Muscle of leg (tissue), 3 donors: ENCODE measurements at regions not wholly inside any gene's neighbourhood (a gene's known extent, or its start where the extent isn't known, plus 50 kb on each side); places are given as distances from the start of the nearest gene placed in this dataset.
"Not testable (repeated sequence)": the region's sequence is repeated elsewhere in the genome, so short reads cannot be mapped to it uniquely, and the experiment has no call there.

Experiments used
- DNase-seq: peaks from one replicate; pipeline ENCODE4 v3.0.0; 2013
- H3K27ac ChIP-seq: one replicate; pipeline ENCODE4 v1.5.1; 2013; ENCODE audit warnings: mild to moderate bottlenecking, low read length, control low read depth
- H3K27me3 ChIP-seq: one replicate; pipeline ENCODE4 v1.6.1; 2013; ENCODE audit warnings: low read length; ENCODE audit not compliant: control insufficient read depth, insufficient read depth
- H3K36me3 ChIP-seq: one replicate; pipeline ENCODE4 v1.6.1; 2013; ENCODE audit warnings: low read length; ENCODE audit not compliant: control insufficient read depth, insufficient read depth
- H3K4me1 ChIP-seq: one replicate; pipeline ENCODE4 v1.6.1; 2013; ENCODE audit warnings: low read length; ENCODE audit not compliant: control insufficient read depth, insufficient read depth
- H3K4me3 ChIP-seq: one replicate; pipeline ENCODE4 v1.5.1; 2013; ENCODE audit warnings: low read length, control low read depth
- H3K9me3 ChIP-seq: replicated peaks from 2 replicates; pipeline ENCODE4 v1.6.1; 2013; ENCODE audit warnings: low read depth, low read length; ENCODE audit not compliant: control insufficient read depth
- WGBS: methylation state at CpG from one replicate; pipeline ENCODE4 v1.1.5; 2013; ENCODE audit warnings: missing lambda C conversion rate; ENCODE audit not compliant: insufficient coverage; 5-methylcytosine and 5-hydroxymethylcytosine counted together

DNA sequence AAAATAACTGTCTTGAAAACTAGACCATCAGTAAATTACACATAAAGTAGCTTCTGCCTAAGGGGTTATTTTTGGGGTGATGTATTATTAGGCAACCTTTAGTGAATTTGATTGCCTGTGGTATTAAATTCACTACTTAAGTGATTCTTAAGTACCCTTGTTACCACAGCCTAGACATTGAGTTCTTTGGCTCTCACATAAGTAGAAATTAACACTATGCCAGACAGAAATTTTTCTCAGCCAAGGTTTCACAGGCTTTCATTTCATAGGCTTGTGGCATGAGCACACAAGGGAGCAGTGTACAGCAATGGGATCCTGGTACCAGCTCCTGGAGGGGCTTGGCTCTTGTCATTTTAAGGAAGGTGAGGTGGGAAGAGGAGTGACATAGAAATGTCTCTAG is 218.5 kb downstream of the AASDHPPT start:
- no peak for DNase-seq
- Histone ChIP-seq H3K4me1 (no peaks in the 10 kb centered on the region), H3K4me3 (no peak overlapping the region), H3K27ac (no peak overlapping the region), H3K36me3 (no peaks in the 10 kb centered on the region), H3K9me3 (no peaks in the 10 kb centered on the region), H3K27me3 (no peaks in the 10 kb centered on the region)

DNA sequence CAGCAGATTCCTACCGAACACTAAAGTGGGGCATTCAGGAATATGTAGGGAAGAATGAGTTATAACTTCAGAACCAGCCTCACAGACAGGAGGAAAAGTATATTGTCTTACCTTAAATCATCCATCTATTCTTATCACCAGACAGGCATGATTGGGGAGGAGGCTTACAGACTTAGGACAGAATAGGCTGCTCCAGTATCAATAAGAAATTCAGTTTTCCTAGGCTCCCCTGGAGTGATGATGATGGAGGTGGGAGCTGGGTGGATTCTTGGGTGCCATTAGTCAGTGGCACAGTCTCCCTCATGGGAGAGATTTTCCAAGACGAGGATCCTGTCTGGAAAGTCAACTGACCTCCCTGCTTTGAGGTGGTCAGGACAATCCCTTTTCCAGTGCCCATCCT is 225.0 kb downstream of the AASDHPPT start:
- H3K4me3 ChIP-seq, result no peak overlapping the region
- H3K27ac ChIP-seq, result no peak overlapping the region
- H3K9me3 ChIP-seq, result no peaks in the 10 kb centered on the region
- no peaks in the 10 kb centered on the region for H3K36me3 ChIP-seq
- DNase-seq, result no peak
- 100% methylated on average over 1 of the region's 2 CpGs for WGBS
- H3K27me3 ChIP-seq, result no peaks in the 10 kb centered on the region
- no peaks in the 10 kb centered on the region for H3K4me1 ChIP-seq

- no peaks in the 10 kb centered on the region for H3K4me1 ChIP-seq
- no peaks in the 10 kb centered on the region for H3K27me3 ChIP-seq
- H3K36me3 ChIP-seq, result no peaks in the 10 kb centered on the region
- H3K27ac ChIP-seq, result no peak overlapping the region
- H3K9me3 ChIP-seq, result no peaks in the 10 kb centered on the region
- no peak for DNase-seq
- H3K4me3 ChIP-seq, result no peak overlapping the region
These were observed 226.8 kb downstream of the AASDHPPT start for GRCh38 chr11:106304274-106304673.

DNA sequence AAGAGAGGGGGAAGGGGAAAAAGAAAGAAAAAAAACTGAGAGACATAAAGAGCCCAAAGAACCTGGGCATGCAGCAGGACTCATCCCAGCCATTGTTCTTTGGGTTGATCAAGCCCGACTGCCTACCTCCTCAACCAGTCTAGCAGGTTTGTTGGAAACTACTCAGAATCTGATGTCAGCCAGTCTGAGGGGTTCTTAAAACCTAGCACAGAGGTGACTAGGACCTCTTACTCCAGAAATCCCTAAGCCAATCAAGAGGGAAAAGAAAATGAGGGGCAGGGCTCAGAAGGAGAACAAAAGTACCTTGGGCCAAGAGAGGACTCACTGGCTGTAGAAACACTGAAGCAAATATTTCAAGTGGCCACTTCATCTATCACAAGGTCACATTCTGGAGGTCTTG is 228.0 kb downstream of the AASDHPPT start:
- H3K9me3 ChIP-seq, result no peaks in the 10 kb centered on the region
- WGBS, result no CpG with 5 or more reads among the region's 1 CpG
- no peak overlapping the region for H3K4me3 ChIP-seq
- H3K27me3 ChIP-seq, result no peaks in the 10 kb centered on the region
- H3K4me1 ChIP-seq, result no peaks in the 10 kb centered on the region
- no peak overlapping the region for H3K27ac ChIP-seq
- no peak for DNase-seq
- H3K36me3 ChIP-seq, result no peaks in the 10 kb centered on the region

DNA sequence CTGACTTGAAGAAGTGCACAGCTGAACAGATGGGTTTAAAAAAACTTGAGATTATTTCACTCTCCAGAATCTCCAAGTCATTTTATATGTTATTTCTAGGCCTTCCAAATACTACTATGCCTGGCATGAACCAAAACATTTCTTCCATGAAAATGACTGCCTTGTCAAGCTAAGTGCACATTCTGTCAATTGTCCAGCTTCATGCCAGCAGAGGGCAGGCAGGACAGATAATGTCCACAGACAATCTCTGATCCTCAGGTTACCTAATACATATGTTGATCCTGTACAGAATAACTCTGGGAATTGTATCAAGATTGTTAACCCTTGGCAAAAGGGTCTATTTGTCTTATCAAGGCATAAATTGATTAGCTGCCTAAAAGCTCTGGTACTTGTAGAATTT is 229.5 kb downstream of the AASDHPPT start:
- no peak for DNase-seq
- Histone ChIP-seq H3K4me1 (no peaks in the 10 kb centered on the region), H3K36me3 (no peaks in the 10 kb centered on the region), H3K27ac (no peak overlapping the region), H3K9me3 (no peaks in the 10 kb centered on the region), H3K27me3 (no peaks in the 10 kb centered on the region), H3K4me3 (no peak overlapping the region)

GRCh38 chr11:106309070-106309684 is 231.7 kb downstream of the AASDHPPT start:
- no peaks in the 10 kb centered on the region for H3K4me1 ChIP-seq
- no peak overlapping the region for H3K4me3 ChIP-seq
- H3K36me3 ChIP-seq, result no peaks in the 10 kb centered on the region
- no peaks in the 10 kb centered on the region for H3K27me3 ChIP-seq
- no peaks in the 10 kb centered on the region for H3K9me3 ChIP-seq
- H3K27ac ChIP-seq, result no peak overlapping the region
- no peak for DNase-seq
- no CpG with 5 or more reads among the region's 2 CpGs for WGBS

GRCh38 chr11:106311531-106312230 is 234.2 kb downstream of the AASDHPPT start:
- no peaks in the 10 kb centered on the region for H3K27me3 ChIP-seq
- no peaks in the 10 kb centered on the region for H3K36me3 ChIP-seq
- no peak overlapping the region for H3K4me3 ChIP-seq
- H3K9me3 ChIP-seq, result no peaks in the 10 kb centered on the region
- WGBS, result 100% methylated on average over 1 of the region's 3 CpGs
- no peaks in the 10 kb centered on the region for H3K4me1 ChIP-seq
- no peak overlapping the region for H3K27ac ChIP-seq
- no peak for DNase-seq

DNA sequence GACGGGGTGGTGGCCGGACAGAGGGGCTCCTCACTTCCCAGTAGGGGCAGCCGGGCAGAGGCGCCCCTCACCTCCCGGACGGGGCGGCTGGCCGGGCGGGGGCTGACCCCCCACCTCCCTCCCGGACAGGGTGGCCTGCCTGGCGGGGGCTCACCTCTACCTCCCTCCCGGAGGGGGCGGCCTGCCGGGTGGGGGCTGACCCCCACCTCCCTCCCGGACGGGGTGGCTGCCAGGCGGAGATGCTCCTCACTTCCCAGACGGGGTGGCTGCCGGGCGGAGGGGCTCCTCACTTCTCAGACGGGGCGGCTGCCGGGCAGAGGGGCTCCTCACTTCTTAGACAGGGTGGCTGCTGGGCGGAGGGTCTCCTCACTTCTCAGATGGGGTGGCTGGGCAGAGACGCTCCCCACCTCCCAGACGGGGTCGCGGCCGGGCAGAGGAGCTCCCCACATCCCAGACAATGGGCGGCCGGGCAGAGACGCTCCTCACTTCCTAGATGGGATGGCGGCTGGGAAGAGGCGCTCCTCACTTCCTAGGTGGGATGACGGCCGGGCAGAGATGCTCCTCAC is 239.8 kb downstream of the AASDHPPT start:
- not testable (repeated sequence) for DNase-seq, H3K27ac ChIP-seq, H3K9me3 ChIP-seq, H3K4me1 ChIP-seq, H3K27me3 ChIP-seq, H3K4me3 ChIP-seq, H3K36me3 ChIP-seq
- WGBS, result 98% methylated on average over 9 of the region's 36 CpGs

DNA sequence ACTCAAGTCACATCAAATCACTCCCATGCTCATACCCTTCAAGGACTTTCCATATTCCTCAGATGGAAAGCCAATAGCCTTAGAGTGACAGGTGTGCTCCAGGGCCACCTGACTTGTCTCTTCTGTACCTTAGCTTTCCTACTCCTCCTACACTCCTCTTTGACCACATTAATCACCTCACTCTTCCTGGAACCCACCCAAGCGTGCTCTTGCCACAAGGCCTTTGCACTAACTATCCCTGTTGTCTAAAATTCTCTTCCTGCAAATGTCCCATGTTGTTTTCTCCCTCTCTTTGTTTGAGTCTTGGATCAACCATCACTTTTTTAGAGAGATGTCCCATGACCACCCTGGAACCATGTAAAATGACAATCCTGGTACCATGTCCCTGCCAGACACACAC is 244.1 kb downstream of the AASDHPPT start:
- Histone ChIP-seq H3K27ac (no peak overlapping the region), H3K4me1 (no peaks in the 10 kb centered on the region), H3K4me3 (no peak overlapping the region), H3K9me3 (no peaks in the 10 kb centered on the region), H3K36me3 (no peaks in the 10 kb centered on the region), H3K27me3 (no peaks in the 10 kb centered on the region)
- WGBS, result 94% methylated on average over 1 of the region's 1 CpG
- no peak for DNase-seq

GRCh38 chr11:106322106-106322505 is 244.6 kb downstream of the AASDHPPT start:
- WGBS, result 100% methylated on average over 1 of the region's 2 CpGs
- DNase-seq, result no peak
- Histone ChIP-seq H3K36me3 (no peaks in the 10 kb centered on the region), H3K27ac (no peak overlapping the region), H3K9me3 (no peaks in the 10 kb centered on the region), H3K4me3 (no peak overlapping the region), H3K27me3 (no peaks in the 10 kb centered on the region), H3K4me1 (no peaks in the 10 kb centered on the region)
